Osteoblast (primary cell): ENCODE measurements at regions not wholly inside any gene's neighbourhood (a gene's known extent, or its start where the extent isn't known, plus 50 kb on each side); places are given as distances from the start of the nearest gene placed in this dataset.

Experiments used
- DNase-seq: peaks from one replicate; pipeline ENCODE4 v3.0.0; 2011; ENCODE audit warnings: low spot score, mixed read lengths; ENCODE audit not compliant: insufficient read length; ENCODE audit errors: missing footprints
- H2AFZ ChIP-seq: 2 replicates; pipeline ENCODE4 v1.6.0; 2011; ENCODE audit warnings: mild to moderate bottlenecking, low read length
- H3K27ac ChIP-seq: 2 replicates; pipeline ENCODE4 v1.5.1; 2011; ENCODE audit warnings: mild to moderate bottlenecking, low read depth, low read length, moderate library complexity
- H3K27me3 ChIP-seq: 2 replicates; pipeline ENCODE4 v1.6.0; 2012; ENCODE audit warnings: mild to moderate bottlenecking, control low read depth, inconsistent platforms, low read length, moderate library complexity; ENCODE audit not compliant: insufficient read depth
- H3K36me3 ChIP-seq: 2 replicates; pipeline ENCODE4 v1.5.1; 2011; ENCODE audit warnings: mild to moderate bottlenecking, low read length, control low read depth, moderate library complexity; ENCODE audit not compliant: insufficient read depth
- H3K4me1 ChIP-seq: 2 replicates; pipeline ENCODE4 v1.5.1; 2011; ENCODE audit warnings: mild to moderate bottlenecking, low read length, control low read depth, moderate library complexity; ENCODE audit not compliant: insufficient read depth
- H3K4me2 ChIP-seq: 2 replicates; pipeline ENCODE4 v1.6.0; 2011; ENCODE audit warnings: mild to moderate bottlenecking, low read length; ENCODE audit not compliant: insufficient read depth
- H3K4me3 ChIP-seq: fragments of 200-600 bp; sonication (generic); 3 replicates; pipeline ENCODE4 v1.5.1; 2012; ENCODE audit warnings: mild to moderate bottlenecking, low read length, inconsistent platforms; ENCODE audit not compliant: insufficient read depth
- H3K79me2 ChIP-seq: 2 replicates; pipeline ENCODE4 v1.6.0; 2012; ENCODE audit warnings: mild to moderate bottlenecking, low read length, control low read depth, inconsistent platforms; ENCODE audit not compliant: insufficient read depth
- H3K9me3 ChIP-seq: 2 replicates; pipeline ENCODE4 v1.5.1; 2011; ENCODE audit warnings: low read depth, low read length, control low read depth
- H4K20me1 ChIP-seq: 2 replicates; pipeline ENCODE4 v1.6.0; 2012; ENCODE audit warnings: mild to moderate bottlenecking, low read length, control low read depth; ENCODE audit not compliant: insufficient read depth
- CTCF ChIP-seq: IDR thresholded peaks from 2 replicates; pipeline ENCODE4 v1.5.1; 2011; ENCODE audit warnings: mild to moderate bottlenecking, low read depth, low read length, moderate library complexity; ENCODE audit errors: extremely low read depth

DNA sequence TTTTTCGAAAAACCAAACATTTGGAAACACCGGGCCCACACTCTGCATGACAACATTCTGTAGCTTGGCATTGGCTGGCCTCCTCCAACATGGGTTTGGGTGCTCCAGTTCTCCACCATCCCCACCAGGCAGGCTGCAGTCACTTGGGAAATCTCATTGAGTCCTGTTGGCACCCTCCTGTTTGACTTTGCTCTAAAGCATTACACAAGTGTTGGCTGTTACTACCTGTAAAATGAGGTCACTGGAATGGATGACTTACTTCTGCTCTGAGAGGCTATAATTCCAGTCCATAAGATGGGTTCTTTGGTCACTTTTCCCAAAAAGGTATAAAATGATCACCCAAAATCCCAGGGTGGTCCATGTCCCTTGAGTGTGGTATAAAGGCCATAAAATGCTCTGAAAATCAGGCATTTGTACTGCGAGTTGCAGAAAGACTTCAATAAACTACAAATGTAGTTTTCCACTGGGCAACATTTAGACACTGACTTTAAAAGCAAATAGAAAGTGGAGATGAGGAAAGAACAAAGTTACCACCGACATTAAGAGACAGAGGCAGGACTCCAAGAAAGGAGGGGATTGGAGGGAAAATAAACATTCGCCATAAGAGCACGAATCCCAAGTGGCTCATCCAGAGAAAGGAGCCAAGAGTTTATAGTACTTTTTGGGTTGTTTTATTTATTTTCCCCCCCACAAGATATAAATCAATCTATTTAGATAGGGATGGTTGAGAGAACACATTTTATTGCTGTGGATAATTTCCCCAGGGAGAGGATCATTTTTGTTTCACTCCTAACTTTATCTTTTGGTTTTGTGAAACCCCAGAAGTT lies 295.1 kb downstream of the TLE1 start:
- peak overlapping the region; percentile 7 for H3K27ac ChIP-seq
- peak overlapping the region; percentile 18 for H3K4me3 ChIP-seq
- no peaks in the 10 kb centered on the region for H3K27me3 ChIP-seq
- no peaks in the 10 kb centered on the region for H3K36me3 ChIP-seq
- H4K20me1 ChIP-seq, result no peaks in the 10 kb centered on the region
- DNase-seq, result peak; percentile 15
- no peaks in the 10 kb centered on the region for H3K9me3 ChIP-seq
- no peaks in the 10 kb centered on the region for H3K79me2 ChIP-seq
- no peak for TF ChIP-seq CTCF
- H2AFZ ChIP-seq, result no peak overlapping the region
- peaks cover 29% of the 10 kb centered on the region for H3K4me1 ChIP-seq
- H3K4me2 ChIP-seq, result peak overlapping the region; percentile 61

GRCh38 chr9:81391457-81391825 lies 297.9 kb downstream of the TLE1 start:
- Histone ChIP-seq H3K9me3 (no peaks in the 10 kb centered on the region), H3K36me3 (no peaks in the 10 kb centered on the region), H4K20me1 (no peaks in the 10 kb centered on the region), H3K4me3 (no peak overlapping the region), H3K4me1 (peaks cover 33% of the 10 kb centered on the region), H3K27me3 (no peaks in the 10 kb centered on the region), H3K4me2 (no peak overlapping the region), H3K27ac (no peak overlapping the region), H2AFZ (no peak overlapping the region), H3K79me2 (no peaks in the 10 kb centered on the region)
- no peak for DNase-seq
- no peak for TF ChIP-seq CTCF

DNA sequence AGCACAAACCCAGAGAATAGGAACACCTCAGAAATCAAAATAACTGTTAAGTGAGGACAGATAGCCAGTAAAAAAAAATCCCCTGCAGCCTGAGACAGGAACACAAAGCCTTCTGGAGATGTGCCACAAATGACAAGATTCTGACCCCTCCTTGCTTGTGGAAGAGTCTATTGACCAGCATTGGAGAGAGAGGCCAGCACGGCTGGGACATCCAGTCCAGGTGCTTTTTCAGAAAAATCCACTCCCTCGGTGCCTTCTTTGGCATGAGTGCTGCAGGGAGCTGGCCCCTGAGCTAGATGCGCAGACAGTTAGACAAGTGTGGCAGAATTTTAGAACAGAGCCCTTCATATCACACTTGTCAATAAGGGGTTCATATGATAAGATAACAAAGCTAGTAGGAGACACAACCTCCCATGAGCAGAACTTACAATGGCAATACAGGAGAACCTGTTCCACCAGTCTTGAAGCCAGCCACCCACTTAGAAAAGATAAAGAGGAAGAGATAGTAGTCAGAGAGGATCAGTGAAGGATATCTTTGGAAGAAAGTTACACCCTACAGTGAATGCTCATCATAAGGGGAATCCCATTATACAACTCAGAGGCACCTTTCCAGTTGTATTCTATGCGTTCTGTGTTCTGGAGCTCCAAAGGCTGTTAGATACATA lies 298.4 kb downstream of the TLE1 start:
- Histone ChIP-seq H3K9me3 (no peaks in the 10 kb centered on the region), H3K4me2 (no peak overlapping the region), H3K4me3 (no peak overlapping the region), H2AFZ (no peak overlapping the region), H3K27me3 (no peaks in the 10 kb centered on the region), H3K36me3 (no peaks in the 10 kb centered on the region), H3K79me2 (no peaks in the 10 kb centered on the region), H3K27ac (no peak overlapping the region), H3K4me1 (peaks cover 33% of the 10 kb centered on the region), H4K20me1 (no peaks in the 10 kb centered on the region)
- no peak for TF ChIP-seq CTCF
- no peak for DNase-seq

DNA sequence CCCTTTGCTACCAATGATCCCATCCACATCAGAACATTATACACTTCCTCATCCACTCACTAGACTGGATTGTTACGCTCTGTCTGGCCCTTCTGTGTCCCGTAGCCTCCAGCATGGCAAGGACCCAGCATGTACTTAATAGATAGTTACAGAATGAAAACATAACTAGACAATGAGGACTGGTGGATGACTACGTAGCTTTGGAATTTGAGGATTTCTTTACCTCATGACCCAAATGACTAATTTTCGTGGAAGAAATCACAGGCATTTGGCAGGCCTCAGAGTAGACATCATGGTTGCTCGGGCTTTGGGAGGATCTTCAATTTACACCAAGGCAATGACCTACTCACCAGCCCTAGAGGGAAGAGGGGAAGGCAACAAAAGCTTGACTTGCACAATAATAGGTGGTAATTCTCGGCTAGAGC lies 299.8 kb downstream of the TLE1 start:
- H4K20me1 ChIP-seq, result no peaks in the 10 kb centered on the region
- DNase-seq, result peak; percentile 92
- H2AFZ ChIP-seq, result peak overlapping the region; percentile 70

More for the DNA sequence above, 299.8 kb downstream of the TLE1 start:
- H3K4me1 ChIP-seq, result peaks cover 24% of the 10 kb centered on the region
- H3K27me3 ChIP-seq, result no peaks in the 10 kb centered on the region
- H3K36me3 ChIP-seq, result no peaks in the 10 kb centered on the region
- no peaks in the 10 kb centered on the region for H3K79me2 ChIP-seq
- H3K9me3 ChIP-seq, result no peaks in the 10 kb centered on the region
- TF ChIP-seq CTCF, result no peak
- peak overlapping the region; percentile 87 for H3K27ac ChIP-seq
- peak overlapping the region; percentile 57 for H3K4me2 ChIP-seq
- peak overlapping the region; percentile 5 for H3K4me3 ChIP-seq
